Tibial artery (tissue), 4 donors: ENCODE measurements at regions not wholly inside any gene's neighbourhood (a gene's known extent, or its start where the extent isn't known, plus 50 kb on each side); places are given as distances from the start of the nearest gene placed in this dataset.

ENCODE experiments used
- DNase-seq, 2 donors: peaks; one replicate each; pipeline ENCODE4 v3.0.0-alpha.2; 2019
- H3K27ac ChIP-seq, 2 donors: fragments of 200-600 bp; sonication (generic) in 1 of 2; 1 replicate in 1 of 2; 2 replicates in 1 of 2; pipeline ENCODE4 v1.5.1; 2018 to 2019; ENCODE audit warnings: mild to moderate bottlenecking in 1 of 2
- H3K27me3 ChIP-seq, 2 donors: fragments of 200-600 bp; sonication (generic) in 1 of 2; one replicate each; pipeline versions ENCODE4 v1.5.1 to v1.6.0; 2016 to 2019
- H3K36me3 ChIP-seq, 3 donors: fragments of 200-600 bp; sonication (generic) in 2 of 3; one replicate each; pipeline ENCODE4 v1.5.1; 2016 to 2019; ENCODE audit warnings: mild to moderate bottlenecking in 2 of 3
- H3K4me1 ChIP-seq, 4 donors: fragments of 200-600 bp; sonication (generic) in 2 of 4; 1 replicate in 3 of 4; 2 replicates in 1 of 4; pipeline ENCODE4 v1.5.1; 2016 to 2019
- H3K4me3 ChIP-seq, 2 donors: fragments of 200-600 bp; sonication (generic) in 1 of 2; 1 replicate in 1 of 2; 2 replicates in 1 of 2; pipeline ENCODE4 v1.5.1; 2018 to 2019; ENCODE audit warnings: mild to moderate bottlenecking in 2 of 2
- H3K9me3 ChIP-seq, 3 donors: fragments of 200-600 bp; sonication (generic) in 1 of 3; one replicate each; pipeline ENCODE4 v1.5.1; 2016 to 2019
- intact Hi-C: fragments of 100-400 bp; cut with DNase I; formaldehyde crosslinking; loops from one replicate; pipeline ENCODE4 v1.15.0; 2023; ENCODE audit warnings: low total_unique reads
- TF ChIP-seq, protein P1 (sequence below), 2 experiments: fragments of 200-600 bp in 1 of 2; fragments of 450-650 bp in 1 of 2; IDR thresholded peaks; one replicate each; pipeline ENCODE4 v1.5.1; 2017 to 2019; ENCODE audit warnings: antibody characterized with exemption in 2 of 2, mild to moderate bottlenecking in 1 of 2, moderate library complexity in 1 of 2

DNA sequence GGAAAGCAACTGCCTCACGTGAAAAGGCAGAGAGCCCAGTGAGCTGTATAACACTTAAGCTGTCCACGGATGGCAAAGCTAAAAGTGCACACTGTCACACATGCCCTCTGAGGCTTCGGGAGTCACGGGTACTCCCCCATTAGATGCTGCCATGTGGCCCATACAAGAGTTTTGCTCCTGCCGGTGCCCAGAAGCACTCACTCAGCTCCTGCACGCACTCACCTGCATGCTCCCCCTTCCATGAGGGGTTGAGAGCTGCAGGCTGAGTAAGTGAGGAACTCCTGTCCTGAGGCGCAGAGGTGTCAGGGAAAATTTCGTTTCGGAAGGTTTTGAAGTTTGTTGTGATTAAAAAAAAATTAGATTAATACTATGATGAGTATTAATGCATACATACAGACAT lies 939.2 kb upstream of the ATXN8OS start:
- intact Hi-C loops = no loop called here
- no peaks in the 10 kb centered on the region for H3K27me3 ChIP-seq
- no peak for DNase-seq
- no peaks in the 10 kb centered on the region for H3K4me1 ChIP-seq
- no peak overlapping the region for H3K27ac ChIP-seq
- H3K4me3 ChIP-seq = no peak overlapping the region
- TF ChIP-seq, protein P1, sequence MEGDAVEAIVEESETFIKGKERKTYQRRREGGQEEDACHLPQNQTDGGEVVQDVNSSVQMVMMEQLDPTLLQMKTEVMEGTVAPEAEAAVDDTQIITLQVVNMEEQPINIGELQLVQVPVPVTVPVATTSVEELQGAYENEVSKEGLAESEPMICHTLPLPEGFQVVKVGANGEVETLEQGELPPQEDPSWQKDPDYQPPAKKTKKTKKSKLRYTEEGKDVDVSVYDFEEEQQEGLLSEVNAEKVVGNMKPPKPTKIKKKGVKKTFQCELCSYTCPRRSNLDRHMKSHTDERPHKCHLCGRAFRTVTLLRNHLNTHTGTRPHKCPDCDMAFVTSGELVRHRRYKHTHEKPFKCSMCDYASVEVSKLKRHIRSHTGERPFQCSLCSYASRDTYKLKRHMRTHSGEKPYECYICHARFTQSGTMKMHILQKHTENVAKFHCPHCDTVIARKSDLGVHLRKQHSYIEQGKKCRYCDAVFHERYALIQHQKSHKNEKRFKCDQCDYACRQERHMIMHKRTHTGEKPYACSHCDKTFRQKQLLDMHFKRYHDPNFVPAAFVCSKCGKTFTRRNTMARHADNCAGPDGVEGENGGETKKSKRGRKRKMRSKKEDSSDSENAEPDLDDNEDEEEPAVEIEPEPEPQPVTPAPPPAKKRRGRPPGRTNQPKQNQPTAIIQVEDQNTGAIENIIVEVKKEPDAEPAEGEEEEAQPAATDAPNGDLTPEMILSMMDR (IDR thresholded peaks at IDR 0.05) = no peak
- H3K36me3 ChIP-seq = no peaks in the 10 kb centered on the region
- H3K9me3 ChIP-seq = no peaks in the 10 kb centered on the region

DNA sequence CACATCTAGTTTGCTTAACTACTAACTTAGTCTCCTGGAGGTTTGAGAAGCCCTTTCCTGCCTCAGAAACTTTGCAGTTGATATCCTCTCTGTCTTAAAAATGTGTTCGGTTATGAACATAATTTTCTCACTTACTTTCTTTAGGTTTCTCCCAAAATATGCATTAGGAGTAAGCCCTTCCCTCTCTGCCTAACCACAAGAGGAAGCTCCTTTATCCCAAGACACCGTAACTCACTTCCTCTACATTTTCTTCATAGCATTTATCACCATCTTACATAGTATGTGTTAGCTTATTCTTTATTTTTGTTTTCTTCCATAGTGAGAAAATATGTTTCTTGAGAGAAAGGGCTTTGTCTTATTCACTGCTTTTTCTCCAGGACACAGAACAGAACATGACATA lies 952.5 kb upstream of the ATXN8OS start:
- H3K27ac ChIP-seq = no peak overlapping the region
- intact Hi-C loops = no loop called here
- no peaks in the 10 kb centered on the region for H3K4me1 ChIP-seq
- TF ChIP-seq, protein P1 (IDR thresholded peaks at IDR 0.05) = no peak
- no peaks in the 10 kb centered on the region for H3K27me3 ChIP-seq
- no peaks in the 10 kb centered on the region for H3K9me3 ChIP-seq
- no peak for DNase-seq
- H3K36me3 ChIP-seq = no peaks in the 10 kb centered on the region
- no peak overlapping the region for H3K4me3 ChIP-seq

DNA sequence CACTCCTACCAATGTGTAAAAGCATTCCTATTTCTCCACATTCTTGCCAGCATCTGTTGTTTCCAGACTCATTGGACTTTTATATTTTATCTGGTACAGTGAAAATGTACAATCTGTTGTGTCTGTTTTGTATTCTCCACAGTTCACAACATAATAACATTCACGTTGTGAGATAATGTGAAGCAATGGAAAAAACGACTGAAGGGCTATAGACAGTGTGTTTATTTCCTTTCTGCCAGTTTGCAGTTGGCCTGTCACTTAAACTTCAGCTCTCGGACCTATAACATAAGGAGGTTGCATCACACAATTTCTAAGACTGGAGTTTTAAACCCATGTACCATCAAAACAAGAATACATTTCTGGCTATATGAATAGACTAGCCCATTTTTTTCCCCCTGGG lies 965.5 kb upstream of the ATXN8OS start:
- Histone ChIP-seq H3K9me3 (no peaks in the 10 kb centered on the region), H3K27ac (no peak overlapping the region), H3K4me3 (no peak overlapping the region), H3K36me3 (no peaks in the 10 kb centered on the region), H3K4me1 (no peaks in the 10 kb centered on the region), H3K27me3 (no peaks in the 10 kb centered on the region)
- no peak for DNase-seq
- TF ChIP-seq, protein P1 (IDR thresholded peaks at IDR 0.05) = no peak
- intact Hi-C loops = no loop called here

DNA sequence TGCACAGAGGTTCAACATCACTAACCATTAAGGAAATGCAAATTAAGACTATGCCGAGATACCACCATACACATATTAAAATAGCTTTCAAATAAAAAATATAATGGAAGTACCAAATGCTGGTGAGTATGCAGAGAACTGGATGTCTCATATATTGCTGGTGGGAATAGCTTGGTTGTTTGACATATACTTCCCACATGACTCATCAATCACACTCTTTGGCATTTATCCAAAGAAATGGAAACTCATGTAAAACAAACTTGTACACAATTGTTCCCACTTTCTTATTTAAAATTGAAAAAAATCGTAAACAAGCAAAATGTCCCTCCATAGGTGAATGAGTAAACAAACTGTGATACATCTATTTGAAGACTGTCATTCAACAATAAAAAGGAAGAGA lies 982.6 kb upstream of the ATXN8OS start:
- Histone ChIP-seq H3K4me3 (no peak overlapping the region), H3K36me3 (no peaks in the 10 kb centered on the region), H3K27me3 (no peaks in the 10 kb centered on the region), H3K27ac (no peak overlapping the region), H3K4me1 (no peaks in the 10 kb centered on the region), H3K9me3 (no peaks in the 10 kb centered on the region)
- no peak for DNase-seq
- TF ChIP-seq, protein P1 (IDR thresholded peaks at IDR 0.05) = no peak
- intact Hi-C loops = no loop called here

DNA sequence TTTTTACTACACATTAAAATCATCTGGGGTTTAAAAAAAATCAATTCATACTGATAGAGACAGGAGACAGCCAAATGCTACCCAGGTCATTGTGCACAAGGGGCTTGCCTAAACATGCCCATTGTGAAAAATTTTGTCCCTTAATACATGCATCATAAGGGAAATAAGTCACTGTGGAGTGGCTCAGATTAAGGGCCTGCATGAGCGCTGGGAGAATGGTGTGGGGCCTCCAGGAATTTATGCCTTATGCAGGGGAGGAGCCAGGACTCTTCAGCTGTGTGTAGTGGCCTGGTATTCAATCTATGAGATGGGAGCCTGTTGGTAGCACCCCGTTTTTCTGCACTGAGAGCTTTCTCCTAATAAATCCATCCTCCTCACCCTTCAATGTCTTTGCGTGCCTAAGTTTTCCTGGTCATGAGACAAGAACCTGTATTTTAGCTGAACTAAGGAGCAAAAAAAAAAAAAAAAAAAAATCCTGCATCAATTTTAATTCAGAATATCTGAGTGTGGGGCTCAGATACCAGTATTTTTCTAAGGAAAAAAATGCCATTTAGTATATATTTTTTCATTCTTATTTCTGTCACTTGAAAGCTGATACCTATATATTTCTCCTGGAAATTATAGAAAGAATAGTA lies 997.6 kb upstream of the ATXN8OS start:
- Histone ChIP-seq H3K27me3 (no peaks in the 10 kb centered on the region), H3K4me3 (no peak overlapping the region), H3K27ac (no peak overlapping the region), H3K9me3 (peaks cover 0 to 6% (median 0%) of the 10 kb centered on the region in 3 donors), H3K36me3 (no peaks in the 10 kb centered on the region), H3K4me1 (no peaks in the 10 kb centered on the region)
- no peak for DNase-seq
- TF ChIP-seq, protein P1 (IDR thresholded peaks at IDR 0.05) = no peak
- intact Hi-C loops = no loop called here

DNA sequence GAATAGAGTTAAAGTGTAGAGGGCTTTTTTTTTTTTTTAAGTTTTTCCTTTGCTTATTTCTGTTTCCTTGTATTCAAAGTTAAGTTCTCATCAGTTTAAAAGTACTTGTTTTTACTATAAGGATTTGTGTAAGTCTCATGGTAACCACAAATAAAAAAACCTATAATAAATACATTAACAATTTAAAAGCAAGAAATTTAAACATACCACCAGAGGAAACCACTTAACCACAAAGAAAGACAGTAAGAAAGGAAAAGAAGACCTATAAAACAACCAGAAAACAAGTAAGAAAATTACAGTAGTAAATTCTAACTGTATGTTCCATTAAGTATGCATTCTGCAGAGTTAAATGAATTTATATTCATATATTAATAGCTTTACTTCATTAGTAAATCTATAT lies 999.1 kb upstream of the ATXN8OS start:
- intact Hi-C loops = no loop called here

More for the DNA sequence above, 999.1 kb upstream of the ATXN8OS start:
- TF ChIP-seq, protein P1 (IDR thresholded peaks at IDR 0.05) = no peak
- Histone ChIP-seq H3K9me3 (peaks cover 0 to 6% (median 0%) of the 10 kb centered on the region in 3 donors), H3K27me3 (no peaks in the 10 kb centered on the region), H3K27ac (no peak overlapping the region), H3K4me1 (no peaks in the 10 kb centered on the region), H3K36me3 (no peaks in the 10 kb centered on the region), H3K4me3 (no peak overlapping the region)
- DNase-seq = no peak
